Stimulated activated CD4-positive, alpha-beta T cell treated with anti-CD3 and anti-CD28 coated beads, Interleukin-1b, Interleukin-23, amount 100 ng/mL, for 48 hours (primary cell): ENCODE measurements at regions not wholly inside any gene's neighbourhood (a gene's known extent, or its start where the extent isn't known, plus 50 kb on each side); places are given as distances from the start of the nearest gene placed in this dataset.

Source experiments
- DNase-seq: peaks from one replicate; pipeline ENCODE4 v3.0.0-alpha.2; 2020

- DNase-seq, result no peak
Measured at GRCh38 chr6:9507136-9507895, 907.6 kb downstream of the TFAP2A start.

- no peak for DNase-seq
Measured at GRCh38 chr6:9504191-9504590, 910.7 kb downstream of the TFAP2A start.

- no peak for DNase-seq
Measured at GRCh38 chr6:9503111-9503761, 911.6 kb downstream of the TFAP2A start.

GRCh38 chr6:9499709-9500108 lies 915.2 kb downstream of the TFAP2A start:
- no peak for DNase-seq

- DNase-seq, result no peak
Measured at GRCh38 chr6:9496837-9497236, 918.0 kb downstream of the TFAP2A start.

- no peak for DNase-seq
Measured at GRCh38 chr6:9494864-9495263, 920.0 kb downstream of the TFAP2A start.

GRCh38 chr6:9492790-9493189 lies 922.1 kb downstream of the TFAP2A start:
- DNase-seq, result no peak

- no peak for DNase-seq
Measured at GRCh38 chr6:9487128-9487527, 927.7 kb downstream of the TFAP2A start.

GRCh38 chr6:9485992-9486391 lies 928.9 kb downstream of the TFAP2A start:
- no peak for DNase-seq

- DNase-seq, result no peak
Measured at GRCh38 chr6:9484686-9485085, 930.2 kb downstream of the TFAP2A start.

- no peak for DNase-seq
Measured at GRCh38 chr6:9484091-9484490, 930.8 kb downstream of the TFAP2A start.

GRCh38 chr6:9482030-9482738 lies 932.7 kb downstream of the TFAP2A start:
- DNase-seq, result no peak

- no peak for DNase-seq
Measured at GRCh38 chr6:9481292-9482029, 933.4 kb downstream of the TFAP2A start.

- DNase-seq, result no peak
Measured at GRCh38 chr6:9468277-9468676, 946.6 kb downstream of the TFAP2A start.

- DNase-seq, result no peak
Measured at GRCh38 chr6:9467741-9468140, 947.1 kb downstream of the TFAP2A start.

GRCh38 chr6:9464583-9464982 lies 950.3 kb downstream of the TFAP2A start:
- no peak for DNase-seq

- no peak for DNase-seq
Measured at GRCh38 chr6:9463311-9463710, 951.6 kb downstream of the TFAP2A start.

GRCh38 chr6:9461188-9461587 lies 953.7 kb downstream of the TFAP2A start:
- DNase-seq, result no peak

GRCh38 chr6:9458424-9458823 lies 956.5 kb downstream of the TFAP2A start:
- DNase-seq, result no peak

GRCh38 chr6:9455864-9456658 lies 958.8 kb downstream of the TFAP2A start:
- DNase-seq, result no peak

GRCh38 chr6:9439621-9440330 lies 975.1 kb downstream of the TFAP2A start:
- DNase-seq, result no peak

GRCh38 chr6:9437836-9438235 lies 977.0 kb downstream of the TFAP2A start:
- no peak for DNase-seq
